ENCODE measurements at regions not wholly inside any gene's neighbourhood (a gene's known extent, or its start where the extent isn't known, plus 50 kb on each side); places are given as distances from the start of the nearest gene placed in this dataset.

DNA sequence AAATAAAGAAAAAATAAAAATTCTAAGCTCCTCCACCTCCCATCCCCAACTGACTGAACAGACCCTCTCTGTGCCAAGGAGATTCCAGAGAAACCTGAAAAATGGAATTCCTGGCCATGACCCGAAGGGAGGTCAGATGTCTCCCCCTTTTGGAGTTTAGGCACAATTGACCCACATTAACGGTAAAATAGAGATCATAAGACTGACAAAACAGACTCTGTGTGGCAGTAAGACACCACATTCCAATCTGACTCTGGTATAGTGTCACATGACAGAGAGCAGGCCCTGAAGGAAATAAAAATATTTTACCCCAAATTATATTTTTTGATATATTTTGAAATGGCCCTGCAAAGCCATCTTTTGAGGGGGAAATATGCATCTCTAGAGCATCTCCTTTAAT is 115.1 kb upstream of the ZKSCAN2 start:
- no peak overlapping the region for H3K4me3 ChIP-seq (ENCODE audit: control insufficient read depth in 2 of 3, extremely low read depth in 1 of 3, insufficient read depth in 2 of 3, low read depth in 1 of 3, low read length in 3 of 3)
- no peaks in the 10 kb centered on the region for H3K27me3 ChIP-seq (ENCODE audit: control insufficient read depth, extremely low read depth, insufficient read depth, low read length)
- no peaks in the 10 kb centered on the region for H3K79me2 ChIP-seq (ENCODE audit: control insufficient read depth, insufficient read depth, low read length)
- no peaks in the 10 kb centered on the region for H4K20me1 ChIP-seq (ENCODE audit: control insufficient read depth, extremely low read depth, insufficient read depth, low read length)
- no peak overlapping the region for H3K27ac ChIP-seq (ENCODE audit: control insufficient read depth, insufficient read depth, low read length)
- no peak overlapping the region for H3K9ac ChIP-seq (ENCODE audit: control insufficient read depth, extremely low read depth, insufficient read depth, low read length)
- no peaks in the 10 kb centered on the region for H3K9me1 ChIP-seq (ENCODE audit: control insufficient read depth, extremely low read depth, insufficient read depth, low read length)
- no peaks in the 10 kb centered on the region for H3K36me3 ChIP-seq (ENCODE audit: control insufficient read depth in 2 of 2, extremely low read depth in 1 of 2, insufficient read depth in 2 of 2, low read length in 2 of 2)
- no peak overlapping the region for H3K4me2 ChIP-seq (ENCODE audit: control insufficient read depth, extremely low read depth, insufficient read depth, low read depth, low read length)
- DNase-seq (ENCODE audit: low read depth, low spot score) = no peak
- no peaks in the 10 kb centered on the region for H3K4me1 ChIP-seq (ENCODE audit: control insufficient read depth, extremely low read depth, insufficient read depth, low read length)
- no peak overlapping the region for H2AFZ ChIP-seq (ENCODE audit: control insufficient read depth, low read length)
- H3K9me3 ChIP-seq (ENCODE audit: control insufficient read depth, low read depth, low read length) = no peaks in the 10 kb centered on the region
- TF ChIP-seq, protein P1, sequence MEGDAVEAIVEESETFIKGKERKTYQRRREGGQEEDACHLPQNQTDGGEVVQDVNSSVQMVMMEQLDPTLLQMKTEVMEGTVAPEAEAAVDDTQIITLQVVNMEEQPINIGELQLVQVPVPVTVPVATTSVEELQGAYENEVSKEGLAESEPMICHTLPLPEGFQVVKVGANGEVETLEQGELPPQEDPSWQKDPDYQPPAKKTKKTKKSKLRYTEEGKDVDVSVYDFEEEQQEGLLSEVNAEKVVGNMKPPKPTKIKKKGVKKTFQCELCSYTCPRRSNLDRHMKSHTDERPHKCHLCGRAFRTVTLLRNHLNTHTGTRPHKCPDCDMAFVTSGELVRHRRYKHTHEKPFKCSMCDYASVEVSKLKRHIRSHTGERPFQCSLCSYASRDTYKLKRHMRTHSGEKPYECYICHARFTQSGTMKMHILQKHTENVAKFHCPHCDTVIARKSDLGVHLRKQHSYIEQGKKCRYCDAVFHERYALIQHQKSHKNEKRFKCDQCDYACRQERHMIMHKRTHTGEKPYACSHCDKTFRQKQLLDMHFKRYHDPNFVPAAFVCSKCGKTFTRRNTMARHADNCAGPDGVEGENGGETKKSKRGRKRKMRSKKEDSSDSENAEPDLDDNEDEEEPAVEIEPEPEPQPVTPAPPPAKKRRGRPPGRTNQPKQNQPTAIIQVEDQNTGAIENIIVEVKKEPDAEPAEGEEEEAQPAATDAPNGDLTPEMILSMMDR (optimal IDR thresholded peaks at IDR 0.05 in 1 of 3, IDR thresholded peaks at IDR 0.05 in 1 of 3, conservative IDR thresholded peaks at IDR 0.05 in 1 of 3; ENCODE audit: extremely low read depth in 1 of 3, insufficient read depth in 2 of 3, low read length in 3 of 3) = no peak
- TF ChIP-seq EZH2 (IDR thresholded peaks at IDR 0.05; ENCODE audit: low read length) = no peak
- FAIRE-seq = no peak
- dilution Hi-C loops (cut with MboI; ENCODE audit: extremely low pct_ligation_motif_present, low sequenced_read_pairs) = no loop called here

DNA sequence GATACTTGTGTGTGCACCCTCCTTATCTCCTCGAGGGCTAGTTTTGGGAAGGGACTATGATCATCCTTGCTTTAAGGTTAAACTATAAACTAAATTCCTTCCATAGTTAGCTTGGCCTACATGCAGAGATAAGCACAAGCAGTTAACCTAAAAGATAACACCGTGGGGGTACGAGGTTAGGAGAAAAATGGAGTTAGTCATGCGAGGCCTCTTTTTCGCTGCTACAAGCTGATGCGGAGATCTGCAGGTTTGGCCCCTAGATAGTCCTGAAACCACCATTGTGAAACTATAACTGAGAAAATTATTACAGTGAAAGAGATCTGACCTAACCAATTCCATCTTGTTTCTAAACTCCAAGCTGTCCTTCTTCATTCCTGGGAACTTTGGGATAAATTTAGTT is 113.7 kb upstream of the ZKSCAN2 start:
- H2AFZ ChIP-seq (ENCODE audit: control insufficient read depth, low read length) = no peak overlapping the region
- dilution Hi-C loops (cut with MboI; ENCODE audit: extremely low pct_ligation_motif_present, low sequenced_read_pairs) = no loop called here
- no peaks in the 10 kb centered on the region for H4K20me1 ChIP-seq (ENCODE audit: control insufficient read depth, extremely low read depth, insufficient read depth, low read length)
- no peaks in the 10 kb centered on the region for H3K27me3 ChIP-seq (ENCODE audit: control insufficient read depth, extremely low read depth, insufficient read depth, low read length)
- DNase-seq (ENCODE audit: low read depth, low spot score) (no peak), FAIRE-seq (no peak)
- no peak overlapping the region for H3K4me2 ChIP-seq (ENCODE audit: control insufficient read depth, extremely low read depth, insufficient read depth, low read depth, low read length)
- H3K9me3 ChIP-seq (ENCODE audit: control insufficient read depth, low read depth, low read length) = no peaks in the 10 kb centered on the region
- H3K9ac ChIP-seq (ENCODE audit: control insufficient read depth, extremely low read depth, insufficient read depth, low read length) = no peak overlapping the region
- no peaks in the 10 kb centered on the region for H3K4me1 ChIP-seq (ENCODE audit: control insufficient read depth, extremely low read depth, insufficient read depth, low read length)
- H3K27ac ChIP-seq (ENCODE audit: control insufficient read depth, insufficient read depth, low read length) = no peak overlapping the region
- H3K9me1 ChIP-seq (ENCODE audit: control insufficient read depth, extremely low read depth, insufficient read depth, low read length) = no peaks in the 10 kb centered on the region
- TF ChIP-seq, protein P1 (optimal IDR thresholded peaks at IDR 0.05 in 1 of 3, IDR thresholded peaks at IDR 0.05 in 1 of 3, conservative IDR thresholded peaks at IDR 0.05 in 1 of 3; ENCODE audit: extremely low read depth in 1 of 3, insufficient read depth in 2 of 3, low read length in 3 of 3) = no peak
- TF ChIP-seq EZH2 (IDR thresholded peaks at IDR 0.05; ENCODE audit: low read length) = no peak
- no peak overlapping the region for H3K4me3 ChIP-seq (ENCODE audit: control insufficient read depth in 2 of 3, extremely low read depth in 1 of 3, insufficient read depth in 2 of 3, low read depth in 1 of 3, low read length in 3 of 3)
- H3K36me3 ChIP-seq (ENCODE audit: control insufficient read depth in 2 of 2, extremely low read depth in 1 of 2, insufficient read depth in 2 of 2, low read length in 2 of 2) = no peaks in the 10 kb centered on the region
- H3K79me2 ChIP-seq (ENCODE audit: control insufficient read depth, insufficient read depth, low read length) = no peaks in the 10 kb centered on the region

All from keratinocyte (primary cell).